SK-N-SH (cell line): ENCODE measurements at regions not wholly inside any gene's neighbourhood (a gene's known extent, or its start where the extent isn't known, plus 50 kb on each side); places are given as distances from the start of the nearest gene placed in this dataset.

ENCODE experiments used
- CTCF ChIA-PET: fragments of 300-600, 350-600 bp; formaldehyde crosslinking; extraction: SDS; loops from one replicate; lab custom pipeline; 2021; lab: Yijun Ruan, JAX
- POLR2A ChIA-PET: fragments of 350-600 bp; sonication (Branson Sonifier 250); formaldehyde crosslinking; extraction: SDS; loops from one replicate; lab custom pipeline; 2020; ENCODE audit warnings: antibody characterized with exemption, inconsistent platforms; lab: Yijun Ruan, JAX
- DNase-seq: peaks from one replicate; pipeline ENCODE4 v3.0.0; 2012
- H2AFZ ChIP-seq: fragments of 200-600 bp; sonication (generic); 2 replicates; pipeline ENCODE4 v1.8.1; 2016; ENCODE audit warnings: antibody characterized with exemption, mild to moderate bottlenecking, low read depth
- H3F3A ChIP-seq: fragments of 200-600 bp; sonication (generic); replicated peaks from 2 replicates; pipeline ENCODE3; 2016; ENCODE audit warnings: antibody characterized with exemption, mild to moderate bottlenecking; ENCODE audit not compliant: insufficient read depth
- H3K27ac ChIP-seq, 2 experiments: fragments of 200-500 bp in 1 of 2; fragments of 200-600 bp in 1 of 2; sonication (Bioruptor generic) in 1 of 2; sonication (generic), shearing (Covaris generic) in 1 of 2; 2 replicates each; pipeline versions ENCODE4 v1.5.1 to v1.6.1; 2014 to 2016; ENCODE audit warnings: low read depth in 2 of 2, inconsistent platforms in 1 of 2, low read length in 1 of 2, mild to moderate bottlenecking in 1 of 2, mixed read lengths in 1 of 2
- H3K27me3 ChIP-seq: fragments of 200-600 bp; sonication (generic), shearing (Covaris generic); 2 replicates; pipeline ENCODE4 v1.6.1; 2016; ENCODE audit warnings: mixed run types; ENCODE audit not compliant: insufficient read depth
- H3K36me3 ChIP-seq, 2 experiments: fragments of 200-500 bp in 1 of 2; fragments of 200-600 bp in 1 of 2; sonication (Bioruptor generic) in 1 of 2; sonication (generic) in 1 of 2; replicated peaks in 1 of 2; 2 replicates each; pipeline versions ENCODE3 to v1.5.1; 2014 to 2016; ENCODE audit warnings: low read length in 1 of 2, mild to moderate bottlenecking in 1 of 2; ENCODE audit not compliant: insufficient read depth in 2 of 2, control insufficient read depth in 1 of 2
- H3K4me1 ChIP-seq, 2 experiments: fragments of 200-500 bp in 1 of 2; fragments of 200-600 bp in 1 of 2; sonication (Bioruptor generic) in 1 of 2; sonication (generic), shearing (Covaris generic) in 1 of 2; 2 replicates each; pipeline versions ENCODE4 v1.5.1 to v1.6.1; 2014 to 2016; ENCODE audit warnings: low read depth in 1 of 2, low read length in 1 of 2, mixed run types in 1 of 2; ENCODE audit not compliant: insufficient read depth in 2 of 2, control insufficient read depth in 1 of 2
- H3K4me2 ChIP-seq: fragments of 200-600 bp; sonication (generic), shearing (Covaris generic); 2 replicates; pipeline ENCODE4 v1.6.1; 2017; ENCODE audit warnings: mixed run types
- H3K4me3 ChIP-seq, 2 experiments: fragments of 200-500 bp in 1 of 2; fragments of 200-600 bp in 1 of 2; sonication (Bioruptor generic) in 1 of 2; sonication (generic), shearing (Covaris generic) in 1 of 2; 2 replicates each; pipeline versions ENCODE4 v1.5.1 to v1.8.1; 2014 to 2016; ENCODE audit warnings: low read depth in 2 of 2, inconsistent platforms in 1 of 2, low read length in 1 of 2, mild to moderate bottlenecking in 1 of 2, mixed read lengths in 1 of 2, moderate library complexity in 1 of 2
- H3K79me2 ChIP-seq: fragments of 200-600 bp; sonication (generic); 2 replicates; pipeline ENCODE4 v1.8.1; 2017; ENCODE audit warnings: mild to moderate bottlenecking; ENCODE audit not compliant: insufficient read depth
- H3K9ac ChIP-seq: fragments of 200-600 bp; sonication (generic); 2 replicates; pipeline ENCODE4 v1.6.1; 2017; ENCODE audit warnings: mixed run types
- H3K9me2 ChIP-seq: fragments of 200-600 bp; sonication (generic); 2 replicates; pipeline ENCODE4 v1.6.1; 2017; ENCODE audit warnings: mixed run types
- H3K9me3 ChIP-seq: fragments of 200-600 bp; sonication (generic); 2 replicates; pipeline ENCODE4 v1.6.1; 2017; ENCODE audit warnings: mixed run types, mild to moderate bottlenecking, moderate library complexity
- H4K20me1 ChIP-seq: fragments of 200-600 bp; sonication (generic); 2 replicates; pipeline ENCODE4 v1.6.1; 2017; ENCODE audit warnings: mild to moderate bottlenecking, mixed run types; ENCODE audit not compliant: insufficient read depth
- CTCF ChIP-seq: fragments of 200-600 bp; sonication (generic); IDR thresholded peaks from 2 replicates; pipeline ENCODE4 v1.6.1; 2017; ENCODE audit warnings: antibody characterized with exemption, mild to moderate bottlenecking, moderate library complexity
- EZH2phosphoT487 ChIP-seq: fragments of 200-600 bp; sonication (generic); IDR thresholded peaks from 2 replicates; pipeline ENCODE4 v1.6.1; 2017; ENCODE audit warnings: low read depth, mixed run types, mild to moderate bottlenecking, antibody characterized with exemption, moderate library complexity, borderline replicate concordance
- FOSL2 ChIP-seq: IDR thresholded peaks from 2 replicates; pipeline ENCODE4 v1.4.0; 2012; ENCODE audit warnings: low read depth, mild to moderate bottlenecking, moderate library complexity, borderline replicate concordance
- FOXJ3 ChIP-seq: sonication (generic); formaldehyde crosslinking; IDR thresholded peaks from 2 replicates; pipeline ENCODE4 v1.5.1; 2020; ENCODE audit warnings: mild to moderate bottlenecking, missing genetic modification reagents
- FOXM1 ChIP-seq: IDR thresholded peaks from 2 replicates; pipeline ENCODE4 v1.4.0; 2012; ENCODE audit warnings: low read depth, mild to moderate bottlenecking
- GATA2 ChIP-seq: sonication (generic); formaldehyde crosslinking; IDR thresholded peaks from 2 replicates; pipeline ENCODE4 v1.5.0; 2020; ENCODE audit warnings: mild to moderate bottlenecking, missing genetic modification reagents
- IRF3 ChIP-seq: fragments of 150-350 bp; IDR thresholded peaks from 2 replicates; pipeline ENCODE4 v1.6.1; 2016; ENCODE audit warnings: mild to moderate bottlenecking, low read depth, low read length
- JUND ChIP-seq: IDR thresholded peaks from 2 replicates; pipeline ENCODE4 v1.4.0; 2012
- MEF2A ChIP-seq: IDR thresholded peaks from 2 replicates; pipeline ENCODE4 v1.4.0; 2012; ENCODE audit warnings: low read depth, borderline replicate concordance
- MXI1 ChIP-seq: IDR thresholded peaks from 2 replicates; pipeline ENCODE4 v1.6.1; 2012; ENCODE audit warnings: mild to moderate bottlenecking, low read depth, low read length, improper control_type of control experiment
- NRF1 ChIP-seq: IDR thresholded peaks from 2 replicates; pipeline ENCODE4 v1.6.1; 2012; ENCODE audit warnings: low read depth, mild to moderate bottlenecking, low read length
- PBX3 ChIP-seq: IDR thresholded peaks from 2 replicates; pipeline ENCODE4; 2012
- POLR2AphosphoS5 ChIP-seq: IDR thresholded peaks from 2 replicates; pipeline ENCODE4 v1.6.1; 2012; ENCODE audit warnings: low read depth, low read length
- RAD21 ChIP-seq: IDR thresholded peaks from 2 replicates; pipeline ENCODE4 v1.6.1; 2012; ENCODE audit warnings: mild to moderate bottlenecking, low read length
- RFX5 ChIP-seq: IDR thresholded peaks from 2 replicates; pipeline ENCODE4 v1.6.1; 2012; ENCODE audit warnings: mild to moderate bottlenecking, improper control_type of control experiment, low read length
- RXRA ChIP-seq: IDR thresholded peaks from 2 replicates; pipeline ENCODE4 v1.4.0; 2012; ENCODE audit warnings: low read depth, mild to moderate bottlenecking, borderline replicate concordance
- SIN3A ChIP-seq: IDR thresholded peaks from 2 replicates; pipeline ENCODE4 v1.6.1; 2012; ENCODE audit warnings: low read depth, mild to moderate bottlenecking, low read length, moderate library complexity, borderline replicate concordance
- SMC3 ChIP-seq: IDR thresholded peaks from 2 replicates; pipeline ENCODE4 v1.6.1; 2012; ENCODE audit warnings: low read depth, low read length, improper control_type of control experiment
- TCF12 ChIP-seq: IDR thresholded peaks from 2 replicates; pipeline ENCODE4 v1.4.0; 2012
- USF1 ChIP-seq: IDR thresholded peaks from 2 replicates; pipeline ENCODE4 v1.4.0; 2012; ENCODE audit warnings: low read depth, borderline replicate concordance
- WGBS: methylation state at CpG from one replicate; pipeline ENCODE4 v1.1.6; 2017; ENCODE audit warnings: low lambda C conversion rate; 5-methylcytosine and 5-hydroxymethylcytosine counted together

GRCh38 chr2:75319951-75320350 is 120.6 kb upstream of the TACR1 start:
- H4K20me1 ChIP-seq = no peaks in the 10 kb centered on the region
- no peak for TF ChIP-seq JUND
- no peak for TF ChIP-seq USF1
- no peak for TF ChIP-seq FOSL2
- TF ChIP-seq TCF12 = no peak
- no peak for TF ChIP-seq FOXM1
- TF ChIP-seq POLR2AphosphoS5 = no peak
- TF ChIP-seq EZH2phosphoT487 = no peak
- no peak for TF ChIP-seq MXI1
- no peak for TF ChIP-seq SMC3
- no peak for TF ChIP-seq RXRA
- no peak for TF ChIP-seq PBX3
- TF ChIP-seq FOXJ3 (CRISPR knock-in tag) = no peak
- TF ChIP-seq NRF1 = no peak
- no peak for TF ChIP-seq RFX5
- no peak for TF ChIP-seq RAD21
- no peak for TF ChIP-seq GATA2 (CRISPR knock-in tag)
- TF ChIP-seq CTCF = no peak
- TF ChIP-seq SIN3A = no peak
- no peak for TF ChIP-seq IRF3
- TF ChIP-seq MEF2A = no peak
- ChIA-PET POLR2A (no interaction called here), CTCF (no interaction called here)
- H3K9ac ChIP-seq = no peak overlapping the region
- H2AFZ ChIP-seq = no peak overlapping the region
- WGBS = 73% methylated on average over 2 of the region's 2 CpGs
- no peak overlapping the region for H3K4me3 ChIP-seq
- no peak for DNase-seq
- peaks cover 0 to 10% of the 10 kb centered on the region in 2 experiments; a peak in 1 of 4 replicates for H3K4me1 ChIP-seq
- no peaks in the 10 kb centered on the region for H3K79me2 ChIP-seq
- H3K9me2 ChIP-seq = no peaks in the 10 kb centered on the region
- H3K27me3 ChIP-seq = no peaks in the 10 kb centered on the region; the same call in 1 of the 2 replicates
- no peaks in the 10 kb centered on the region for H3K9me3 ChIP-seq
- no peaks in the 10 kb centered on the region for H3K36me3 ChIP-seq
- H3F3A ChIP-seq = no peaks in the 10 kb centered on the region
- H3K27ac ChIP-seq = no peak overlapping the region
- no peak overlapping the region for H3K4me2 ChIP-seq
